ENCODE measurements at regions not wholly inside any gene's neighbourhood (a gene's known extent, or its start where the extent isn't known, plus 50 kb on each side); places are given as distances from the start of the nearest gene placed in this dataset.

- DNase-seq (no peak), ATAC-seq (no peak)
- Mint-ChIP-seq H3K9me3 (ENCODE audit: low read depth) (no peaks in the 10 kb centered on the region), H3K27ac (no peak overlapping the region), H3K4me1 (no peaks in the 10 kb centered on the region), H3K36me3 (ENCODE audit: low read depth) (no peaks in the 10 kb centered on the region), H3K27me3 (peaks cover 4% of the 10 kb centered on the region), H3K4me3 (no peak overlapping the region)
- CTCF ChIA-PET = no interaction called here
- intact Hi-C loops (cut with DNase I, micrococcal nuclease) = no loop called here
- POLR2A ChIA-PET = no interaction called here
These were observed 63.4 kb upstream of the ZNF469 start for GRCh38 chr16:88319116-88319965.

- Mint-ChIP-seq H3K4me3 (no peak overlapping the region), H3K9me3 (ENCODE audit: low read depth) (no peaks in the 10 kb centered on the region), H3K36me3 (ENCODE audit: low read depth) (no peaks in the 10 kb centered on the region), H3K27ac (no peak overlapping the region), H3K27me3 (peaks cover 4% of the 10 kb centered on the region), H3K4me1 (no peaks in the 10 kb centered on the region)
- ATAC-seq (peak; percentile 42), DNase-seq (peak; percentile 32)
- ChIA-PET CTCF (interaction anchor here (0.6 kb wide), 1 partner anchor 392 kb away, joined by 4 read pairs; no protein-coding TSS in a partner anchor), POLR2A (no interaction called here)
- intact Hi-C loops (cut with DNase I, micrococcal nuclease) = no loop called here
These were observed 61.7 kb upstream of the ZNF469 start for GRCh38 chr16:88320947-88321634.

GRCh38 chr16:88321635-88322499 is 60.9 kb upstream of the ZNF469 start:
- no peaks in the 10 kb centered on the region for H3K4me1 Mint-ChIP-seq
- ATAC-seq (no peak), DNase-seq (no peak)
- intact Hi-C loops (cut with DNase I, micrococcal nuclease) = no loop called here
- ChIA-PET CTCF (interaction anchor here (0.6 kb wide), 1 partner anchor 391 kb away, joined by 4 read pairs; no protein-coding TSS in a partner anchor), POLR2A (no interaction called here)
- no peaks in the 10 kb centered on the region for H3K36me3 Mint-ChIP-seq (ENCODE audit: low read depth)
- peaks cover 4% of the 10 kb centered on the region for H3K27me3 Mint-ChIP-seq
- H3K4me3 Mint-ChIP-seq = no peak overlapping the region
- H3K27ac Mint-ChIP-seq = no peak overlapping the region
- no peaks in the 10 kb centered on the region for H3K9me3 Mint-ChIP-seq (ENCODE audit: low read depth)

GRCh38 chr16:88322500-88322970 is 60.2 kb upstream of the ZNF469 start:
- no peaks in the 10 kb centered on the region for H3K4me1 Mint-ChIP-seq
- ATAC-seq (no peak), DNase-seq (no peak)
- no peaks in the 10 kb centered on the region for H3K9me3 Mint-ChIP-seq (ENCODE audit: low read depth)
- no peaks in the 10 kb centered on the region for H3K36me3 Mint-ChIP-seq (ENCODE audit: low read depth)
- H3K27ac Mint-ChIP-seq = no peak overlapping the region
- intact Hi-C loops (cut with DNase I, micrococcal nuclease) = no loop called here
- ChIA-PET POLR2A (no interaction called here), CTCF (no interaction called here)
- H3K27me3 Mint-ChIP-seq = peaks cover 3% of the 10 kb centered on the region
- no peak overlapping the region for H3K4me3 Mint-ChIP-seq

- ChIA-PET POLR2A (no interaction called here), CTCF (interaction anchor here (0.6 kb wide), 1 partner anchor 1044 kb away, joined by 3 read pairs; no protein-coding TSS in a partner anchor)
- Mint-ChIP-seq H3K4me1 (no peaks in the 10 kb centered on the region), H3K36me3 (ENCODE audit: low read depth) (no peaks in the 10 kb centered on the region), H3K9me3 (ENCODE audit: low read depth) (no peaks in the 10 kb centered on the region), H3K27ac (no peak overlapping the region), H3K4me3 (no peak overlapping the region), H3K27me3 (no peaks in the 10 kb centered on the region)
- no peak for ATAC-seq
- intact Hi-C loops (cut with DNase I, micrococcal nuclease) = no loop called here
- DNase-seq = no peak
These were observed 59.7 kb upstream of the ZNF469 start for GRCh38 chr16:88323041-88323440.

- intact Hi-C loops (cut with DNase I, micrococcal nuclease) = no loop called here
- ChIA-PET POLR2A (no interaction called here), CTCF (interaction anchor here (0.6 kb wide), 1 partner anchor 1044 kb away, joined by 3 read pairs; no protein-coding TSS in a partner anchor)
- Mint-ChIP-seq H3K27ac (no peak overlapping the region), H3K27me3 (no peaks in the 10 kb centered on the region), H3K4me1 (no peaks in the 10 kb centered on the region), H3K9me3 (ENCODE audit: low read depth) (no peaks in the 10 kb centered on the region), H3K4me3 (no peak overlapping the region), H3K36me3 (ENCODE audit: low read depth) (no peaks in the 10 kb centered on the region)
- DNase-seq = no peak
- no peak for ATAC-seq
These were observed 59.0 kb upstream of the ZNF469 start for GRCh38 chr16:88323546-88324330.

- no peaks in the 10 kb centered on the region for H3K36me3 Mint-ChIP-seq (ENCODE audit: low read depth)
- no peak for ATAC-seq
- H3K4me1 Mint-ChIP-seq = no peaks in the 10 kb centered on the region
- no peak for DNase-seq
- no peak overlapping the region for H3K27ac Mint-ChIP-seq
- CTCF ChIA-PET = interaction anchor here (0.6 kb wide), 1 partner anchor 1346 kb away, joined by 4 read pairs; no protein-coding TSS in a partner anchor
- H3K4me3 Mint-ChIP-seq = no peak overlapping the region
- H3K9me3 Mint-ChIP-seq (ENCODE audit: low read depth) = no peaks in the 10 kb centered on the region
- intact Hi-C loops (cut with DNase I, micrococcal nuclease) = no loop called here
- no peaks in the 10 kb centered on the region for H3K27me3 Mint-ChIP-seq
- POLR2A ChIA-PET = no interaction called here
These were observed 57.5 kb upstream of the ZNF469 start for GRCh38 chr16:88325087-88325750.

GRCh38 chr16:88325976-88326375 is 56.8 kb upstream of the ZNF469 start:
- Mint-ChIP-seq H3K27me3 (no peaks in the 10 kb centered on the region), H3K4me3 (no peak overlapping the region), H3K4me1 (no peaks in the 10 kb centered on the region), H3K27ac (no peak overlapping the region), H3K36me3 (ENCODE audit: low read depth) (no peaks in the 10 kb centered on the region), H3K9me3 (ENCODE audit: low read depth) (no peaks in the 10 kb centered on the region)
- ATAC-seq = no peak
- ChIA-PET CTCF (no interaction called here), POLR2A (no interaction called here)
- intact Hi-C loops (cut with DNase I, micrococcal nuclease) = no loop called here
- no peak for DNase-seq

GRCh38 chr16:88326611-88327485 is 55.9 kb upstream of the ZNF469 start:
- H3K36me3 Mint-ChIP-seq (ENCODE audit: low read depth) = no peaks in the 10 kb centered on the region
- no peaks in the 10 kb centered on the region for H3K4me1 Mint-ChIP-seq
- H3K27ac Mint-ChIP-seq = no peak overlapping the region
- no peak overlapping the region for H3K4me3 Mint-ChIP-seq
- H3K9me3 Mint-ChIP-seq (ENCODE audit: low read depth) = no peaks in the 10 kb centered on the region
- CTCF ChIA-PET = no interaction called here
- DNase-seq (no peak), ATAC-seq (no peak)
- intact Hi-C loops (cut with DNase I, micrococcal nuclease) = no loop called here
- H3K27me3 Mint-ChIP-seq = no peaks in the 10 kb centered on the region
- POLR2A ChIA-PET = no interaction called here

Data from activated CD4-positive, alpha-beta T cell treated with anti-CD3 and anti-CD28 coated beads for 36 hours (primary cell).